CD4-positive, alpha-beta T cell treated with Interleukin-6 at 100 ng/mL for 8 hours (primary cell): ENCODE measurements at regions not wholly inside any gene's neighbourhood (a gene's known extent, or its start where the extent isn't known, plus 50 kb on each side); places are given as distances from the start of the nearest gene placed in this dataset.

Experiments
- DNase-seq: peaks from one replicate; pipeline ENCODE4 v3.0.0-alpha.2; 2020; ENCODE audit warnings: mixed read lengths, low spot score

DNA sequence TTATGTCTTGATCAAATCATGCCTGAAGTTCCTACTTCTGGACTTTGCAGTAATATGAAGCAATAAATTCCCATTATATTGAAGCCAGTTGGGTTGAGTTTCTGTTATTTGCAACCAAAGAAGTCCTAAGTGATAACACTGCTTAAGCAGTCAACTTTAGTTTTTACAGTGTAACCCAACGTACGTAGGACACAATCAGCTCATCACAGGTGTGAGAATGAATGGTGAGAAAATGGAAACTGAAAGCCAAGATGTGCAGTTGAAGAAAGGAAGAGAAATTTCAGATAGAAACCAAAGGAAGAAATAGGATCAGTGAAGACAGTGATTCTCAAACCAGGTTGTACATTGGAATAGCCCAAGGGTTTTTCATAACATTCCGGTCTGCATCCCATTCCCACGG, 211.4 kb upstream of the ZFP64 start:
- DNase-seq = no peak

DNA sequence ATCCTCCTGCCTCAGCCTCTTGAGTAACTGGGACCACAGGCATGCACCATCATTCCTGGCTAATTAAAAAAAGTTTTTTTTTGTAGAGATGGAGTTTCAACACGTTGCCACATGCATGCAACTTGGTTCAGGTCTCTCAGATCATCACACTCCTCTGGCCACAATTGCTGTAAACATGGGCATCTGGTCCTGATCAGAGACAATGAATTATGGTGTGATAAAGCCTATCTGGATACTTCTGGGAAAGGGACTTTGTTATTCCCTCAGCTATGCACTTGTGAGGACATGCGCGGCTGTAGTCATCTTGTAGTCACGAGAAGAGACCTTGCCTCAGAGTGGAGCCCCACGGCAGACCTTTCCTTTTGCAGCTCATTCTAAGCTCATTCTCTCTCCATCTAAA, 210.9 kb upstream of the ZFP64 start:
- no peak for DNase-seq

GRCh38 chr20:52401431-52401830, 209.9 kb upstream of the ZFP64 start:
- DNase-seq = no peak

DNA sequence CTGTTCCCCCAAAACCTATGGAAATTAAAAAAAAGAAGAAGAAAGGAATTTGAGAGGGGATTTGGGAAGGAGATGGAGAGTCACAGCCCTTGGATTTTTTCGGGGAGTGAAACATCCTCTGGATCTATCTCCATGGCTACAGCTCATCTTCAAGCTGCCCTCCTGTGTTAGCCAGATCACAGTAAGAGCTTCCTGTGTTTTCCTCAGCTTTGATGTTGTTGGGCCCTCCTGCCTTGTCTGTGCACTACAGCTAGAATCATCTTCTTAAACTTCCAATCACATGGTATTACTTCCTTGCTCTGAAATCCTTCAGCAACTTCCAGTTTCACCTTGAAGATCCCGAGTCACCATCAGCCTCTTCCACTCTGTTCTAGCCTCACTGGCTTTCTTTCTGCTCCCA, 207.8 kb upstream of the ZFP64 start:
- peak; percentile 7 for DNase-seq

DNA sequence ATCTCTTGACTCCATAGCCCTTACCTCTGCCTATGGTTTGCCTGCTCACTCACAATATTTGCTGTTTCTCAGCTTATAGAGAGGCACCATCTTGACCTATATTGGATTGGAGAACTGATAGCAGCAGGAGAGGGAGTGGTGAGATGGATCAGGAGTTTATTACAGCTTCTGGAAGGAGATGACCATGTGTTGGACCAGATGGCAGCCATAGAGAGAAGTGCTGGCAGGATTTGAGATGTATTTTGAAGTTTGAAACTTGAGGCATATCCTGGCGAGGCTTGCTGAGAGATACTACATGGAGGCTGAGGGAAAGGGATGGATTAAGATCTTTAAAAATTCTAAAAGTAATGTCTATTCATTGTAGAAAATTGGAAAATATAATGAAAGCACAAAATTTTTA, 198.0 kb upstream of the ZFP64 start:
- DNase-seq = no peak

DNA sequence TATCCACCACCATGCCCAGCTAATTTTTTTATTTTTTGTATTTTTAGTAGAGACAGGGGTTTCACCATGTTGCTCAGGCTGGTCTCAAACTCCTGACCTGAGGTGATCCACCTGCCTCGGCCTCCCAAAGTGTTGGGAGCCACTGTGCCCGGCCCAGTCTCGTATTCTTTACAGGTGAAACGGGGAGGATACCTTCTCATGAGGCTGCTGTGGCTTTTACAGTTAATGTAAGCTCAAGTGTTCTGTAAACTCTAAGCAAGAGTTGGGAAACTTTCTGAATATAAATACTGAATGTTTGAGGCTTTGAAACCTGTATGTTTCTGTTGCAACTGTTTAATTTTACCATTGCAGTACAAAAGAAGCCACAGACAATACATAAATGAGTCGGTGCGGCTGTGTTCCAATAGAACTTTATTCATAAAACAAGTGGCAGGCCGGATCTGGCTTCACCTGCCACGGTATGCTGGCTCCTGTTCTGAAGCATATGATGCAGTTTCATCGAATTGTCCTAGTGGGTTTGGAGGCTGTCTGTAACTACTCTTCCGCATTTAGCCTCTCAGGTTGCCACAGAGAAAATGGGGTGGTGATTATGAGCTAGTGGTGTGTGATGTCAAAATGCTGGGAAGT, 192.5 kb upstream of the ZFP64 start:
- no peak for DNase-seq

GRCh38 chr20:52382933-52383332, 191.4 kb upstream of the ZFP64 start:
- DNase-seq = no peak

- peak; percentile 11 for DNase-seq
Observed at GRCh38 chr20:52379723-52380336, 188.3 kb upstream of the ZFP64 start.

- DNase-seq = no peak
Observed at GRCh38 chr20:52372169-52372568, 180.6 kb upstream of the ZFP64 start.

DNA sequence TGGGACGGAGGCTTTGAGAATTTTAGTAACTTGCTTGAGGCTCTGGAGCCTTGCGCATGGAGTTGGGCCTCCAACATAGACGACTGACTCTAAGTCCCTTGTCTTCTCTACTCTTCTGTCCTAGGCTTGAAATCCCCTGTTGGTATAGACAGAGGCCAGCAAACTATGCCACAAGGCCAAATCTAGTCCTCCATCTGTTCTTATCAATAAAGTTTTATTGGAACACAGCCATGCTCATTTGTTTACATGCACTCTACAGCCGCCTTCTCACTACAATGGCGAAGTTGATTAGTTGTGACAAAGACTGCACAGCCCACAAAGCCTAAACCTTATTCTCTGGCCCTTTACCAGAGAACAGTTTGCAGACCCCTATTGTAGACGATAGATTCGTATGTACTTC, 174.1 kb upstream of the ZFP64 start:
- DNase-seq = no peak

DNA sequence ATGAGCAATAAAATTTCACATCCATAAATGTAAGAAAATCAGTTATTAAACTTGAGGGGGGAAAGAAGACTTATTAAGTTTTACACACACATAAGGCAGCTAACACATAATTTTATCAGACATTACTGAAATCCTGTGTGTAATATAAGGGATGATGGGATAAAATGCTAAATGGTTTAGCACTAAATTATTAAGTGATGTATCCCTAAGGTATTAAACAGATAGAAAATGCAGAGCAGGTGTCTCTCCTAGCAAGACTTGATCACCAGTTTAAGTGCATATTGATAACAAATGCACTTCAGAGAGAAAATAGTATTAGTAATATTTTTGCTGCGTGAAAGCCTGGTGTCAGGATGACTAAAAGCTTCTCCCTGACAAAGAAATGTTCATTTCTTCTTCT, 172.8 kb upstream of the ZFP64 start:
- no peak for DNase-seq

- DNase-seq = no peak
Observed at GRCh38 chr20:52361650-52362049, 170.1 kb upstream of the ZFP64 start.

- DNase-seq = no peak
Observed at GRCh38 chr20:52349806-52350205, 158.2 kb upstream of the ZFP64 start.

- DNase-seq = no peak
Observed at GRCh38 chr20:52348434-52348833, 156.9 kb upstream of the ZFP64 start.

DNA sequence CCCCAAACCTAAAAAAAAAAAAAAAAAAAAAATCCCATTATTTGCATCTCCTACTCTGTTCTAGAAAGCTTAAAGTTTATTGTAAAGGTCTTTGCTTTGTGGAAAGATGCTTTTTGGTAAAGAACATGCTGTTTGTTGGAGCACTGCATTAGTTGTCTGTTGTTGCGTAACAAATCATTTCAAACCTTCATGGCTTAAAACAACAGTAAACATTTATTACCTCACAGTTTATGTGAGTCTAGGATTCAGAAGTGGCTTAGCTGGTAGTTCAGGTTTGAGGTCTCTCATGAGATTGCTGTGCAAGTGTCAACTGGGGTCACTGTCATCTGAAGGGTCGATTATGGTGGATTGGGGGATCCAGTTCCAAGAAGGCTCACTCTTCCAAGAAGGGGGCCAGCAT, 155.2 kb upstream of the ZFP64 start:
- no peak for DNase-seq

GRCh38 chr20:52342913-52343312, 151.3 kb upstream of the ZFP64 start:
- DNase-seq = peak; percentile 3

GRCh38 chr20:52340036-52340634, 148.6 kb upstream of the ZFP64 start:
- no peak for DNase-seq

DNA sequence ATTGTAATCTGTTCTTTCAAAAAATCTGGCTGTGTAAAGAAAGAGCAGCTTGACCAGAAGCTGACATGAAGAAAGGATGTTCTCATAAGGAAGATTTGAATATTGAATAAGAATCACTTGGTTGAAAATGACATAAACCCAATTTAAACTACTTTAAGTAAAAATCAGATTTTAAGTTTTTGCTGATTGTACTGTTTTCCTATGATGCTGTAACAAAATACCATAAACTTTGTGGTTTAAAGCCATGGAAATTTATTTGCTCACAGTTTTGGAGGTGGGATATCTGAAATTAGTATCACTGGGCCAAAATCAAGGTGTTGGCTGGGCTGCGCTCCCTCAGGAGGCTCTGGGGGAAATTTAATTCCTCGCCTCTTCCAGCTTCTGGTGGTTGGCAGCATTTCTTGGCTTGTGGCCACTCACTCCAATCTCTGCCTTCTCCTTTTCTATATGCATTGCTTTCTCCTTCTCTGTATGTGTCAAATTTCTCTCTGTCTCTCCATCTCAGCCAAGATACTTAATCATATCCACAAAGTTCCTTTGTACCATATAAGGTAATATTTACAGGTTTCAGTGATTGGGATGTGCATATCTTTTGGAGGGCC, 141.2 kb upstream of the ZFP64 start:
- DNase-seq = no peak

- DNase-seq = no peak
Observed at GRCh38 chr20:52332230-52332629, 140.7 kb upstream of the ZFP64 start.

GRCh38 chr20:52331655-52332054, 140.1 kb upstream of the ZFP64 start:
- no peak for DNase-seq

DNA sequence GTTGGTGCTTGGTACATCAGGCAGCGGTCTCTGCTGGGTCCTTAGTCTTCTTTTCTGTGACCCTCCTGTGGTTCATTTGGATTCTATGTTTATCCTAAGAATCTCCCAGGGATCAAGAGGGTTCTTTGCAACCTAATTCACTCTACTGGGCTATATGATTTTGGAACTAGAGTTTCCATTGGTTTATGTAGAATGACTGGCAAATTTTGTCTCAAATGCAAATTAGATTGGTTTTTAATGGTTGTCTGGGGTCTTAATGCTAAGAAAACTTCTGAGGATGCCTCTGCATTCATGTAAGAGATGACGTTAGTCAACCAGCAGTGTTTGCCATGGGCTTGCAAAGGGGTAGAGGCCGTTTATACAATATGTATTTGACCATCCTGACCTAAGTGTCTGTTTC, 129.8 kb upstream of the ZFP64 start:
- DNase-seq = no peak

DNA sequence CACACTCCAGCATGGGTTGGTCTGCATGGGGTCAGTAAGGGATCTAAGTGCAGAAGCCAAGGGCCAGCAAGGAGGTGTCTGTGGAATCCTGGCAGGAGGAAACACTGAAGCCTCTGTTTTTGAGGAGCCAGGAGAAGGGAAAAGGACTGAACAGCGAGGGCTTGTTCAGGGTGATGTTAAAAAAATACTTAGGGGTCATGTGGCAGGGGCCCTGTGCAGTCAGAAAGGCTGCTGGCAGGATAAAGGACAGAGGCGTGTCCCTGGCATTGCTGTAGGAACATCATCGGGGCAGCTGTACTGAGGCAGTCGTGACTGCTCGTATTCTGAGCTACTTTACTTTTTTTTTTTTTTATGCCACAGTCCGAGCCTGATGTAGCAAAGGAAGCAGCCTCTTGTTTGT, 127.1 kb upstream of the ZFP64 start:
- DNase-seq = no peak

- no peak for DNase-seq
Observed at GRCh38 chr20:52313341-52313963, 121.9 kb upstream of the ZFP64 start.
